Activated B cell treated with CpG ODN at 0.5 μM for 24 hours (primary cell): ENCODE measurements at regions not wholly inside any gene's neighbourhood (a gene's known extent, or its start where the extent isn't known, plus 50 kb on each side); places are given as distances from the start of the nearest gene placed in this dataset.

ENCODE experiments used
- ATAC-seq: fragments of 200-7000 bp; cut with Tn5 transposase; one replicate; pipeline ENCODE4 v1.10.0; 2021; ENCODE audit warnings: low read depth, mild to moderate bottlenecking, moderate library complexity
- CTCF ChIA-PET: fragments of 350-600 bp; sonication (Branson Sonifier 250); formaldehyde crosslinking; loops from one replicate; lab custom pipeline; 2021; ENCODE audit warnings: antibody characterized with exemption; lab: Charles Lee
- POLR2A ChIA-PET: fragments of 350-600 bp; sonication (Branson Sonifier 250); formaldehyde crosslinking; loops from one replicate; lab custom pipeline; 2021; ENCODE audit warnings: antibody characterized with exemption; lab: Charles Lee
- DNase-seq: peaks from one replicate; pipeline ENCODE4 v3.0.0; 2022
- H3K27ac Mint-ChIP-seq: one replicate; pipeline ENCODE4 v1.8.0; 2020; ENCODE audit warnings: mixed read lengths
- H3K27me3 Mint-ChIP-seq: one replicate; pipeline ENCODE4 v1.8.0; 2021; ENCODE audit warnings: mixed read lengths
- H3K36me3 Mint-ChIP-seq: one replicate; pipeline ENCODE4 v1.8.0; 2021; ENCODE audit warnings: low read depth, mixed read lengths
- H3K4me1 Mint-ChIP-seq: one replicate; pipeline ENCODE4 v1.8.0; 2021; ENCODE audit warnings: mixed read lengths
- H3K4me3 Mint-ChIP-seq: one replicate; pipeline ENCODE4 v1.8.0; 2020; ENCODE audit warnings: mild to moderate bottlenecking, mixed read lengths
- H3K9me3 Mint-ChIP-seq: one replicate; pipeline ENCODE4 v1.8.0; 2020; ENCODE audit warnings: mixed read lengths
- CTCF ChIP-seq: fragments of 200-600 bp; IDR thresholded peaks from one replicate; pipeline ENCODE4 v1.8.0; 2022; ENCODE audit warnings: antibody characterized with exemption, mild to moderate bottlenecking
- intact Hi-C: fragments of 100-400 bp; cut with micrococcal nuclease; formaldehyde crosslinking; loops from one replicate; pipeline ENCODE4 v1.15.1; 2024

- Mint-ChIP-seq H3K9me3 (no peaks in the 10 kb centered on the region), H3K36me3 (no peaks in the 10 kb centered on the region), H3K27me3 (no peaks in the 10 kb centered on the region), H3K4me1 (peaks cover 11% of the 10 kb centered on the region), H3K27ac (no peak overlapping the region), H3K4me3 (no peak overlapping the region)
- POLR2A ChIA-PET = no interaction called here
- no peak for ATAC-seq
- DNase-seq = no peak
- TF ChIP-seq CTCF = no peak
- intact Hi-C loops = no loop called here
- CTCF ChIA-PET = no interaction called here
Measured at GRCh38 chr1:83701355-83701754, 297.6 kb downstream of the TTLL7 start.

- POLR2A ChIA-PET = no interaction called here
- CTCF ChIA-PET = no interaction called here
- no peaks in the 10 kb centered on the region for H3K9me3 Mint-ChIP-seq
- ATAC-seq (no peak), DNase-seq (no peak)
- H3K27ac Mint-ChIP-seq = no peak overlapping the region
- intact Hi-C loops = no loop called here
- no peaks in the 10 kb centered on the region for H3K36me3 Mint-ChIP-seq
- no peak overlapping the region for H3K4me3 Mint-ChIP-seq
- H3K4me1 Mint-ChIP-seq = peaks cover 25% of the 10 kb centered on the region
- H3K27me3 Mint-ChIP-seq = no peaks in the 10 kb centered on the region
- TF ChIP-seq CTCF = no peak
Measured at GRCh38 chr1:83698644-83699043, 300.3 kb downstream of the TTLL7 start.

- DNase-seq (no peak), ATAC-seq (no peak)
- CTCF ChIA-PET = interaction anchor here (1.0 kb wide), 1 partner anchor 8 kb away, joined by 4 read pairs; no protein-coding TSS in a partner anchor
- POLR2A ChIA-PET = no interaction called here
- intact Hi-C loops = no loop called here
- H3K4me3 Mint-ChIP-seq = no peak overlapping the region
- H3K27me3 Mint-ChIP-seq = no peaks in the 10 kb centered on the region
- no peak for TF ChIP-seq CTCF
- no peak overlapping the region for H3K27ac Mint-ChIP-seq
- no peaks in the 10 kb centered on the region for H3K9me3 Mint-ChIP-seq
- no peaks in the 10 kb centered on the region for H3K36me3 Mint-ChIP-seq
- H3K4me1 Mint-ChIP-seq = peaks cover 31% of the 10 kb centered on the region
Measured at GRCh38 chr1:83697961-83698360, 301.0 kb downstream of the TTLL7 start.

GRCh38 chr1:83697220-83697619, 301.7 kb downstream of the TTLL7 start:
- ChIA-PET POLR2A (interaction anchor here (0.6 kb wide), 1 partner anchor 99 kb away, joined by 4 read pairs; no protein-coding TSS in a partner anchor), CTCF (interaction anchor here (1.0 kb wide), 1 partner anchor 9 kb away, joined by 4 read pairs; no protein-coding TSS in a partner anchor)
- intact Hi-C loops = no loop called here
- no peaks in the 10 kb centered on the region for H3K9me3 Mint-ChIP-seq
- peaks cover 2% of the 10 kb centered on the region for H3K27me3 Mint-ChIP-seq
- no peak overlapping the region for H3K4me3 Mint-ChIP-seq
- peaks cover 39% of the 10 kb centered on the region for H3K4me1 Mint-ChIP-seq
- H3K36me3 Mint-ChIP-seq = no peaks in the 10 kb centered on the region
- H3K27ac Mint-ChIP-seq = no peak overlapping the region
- ATAC-seq (no peak), DNase-seq (no peak)
- no peak for TF ChIP-seq CTCF

- intact Hi-C loops = loop anchor here (5.0 kb wide), 2 partner anchors 68 to 163 kb away; no protein-coding TSS in a partner anchor
- H3K4me1 Mint-ChIP-seq = peaks cover 51% of the 10 kb centered on the region
- no peaks in the 10 kb centered on the region for H3K36me3 Mint-ChIP-seq
Measured at GRCh38 chr1:83694449-83694848, 304.5 kb downstream of the TTLL7 start.

More at GRCh38 chr1:83694449-83694848, 304.5 kb downstream of the TTLL7 start:
- peaks cover 4% of the 10 kb centered on the region for H3K27me3 Mint-ChIP-seq
- ATAC-seq (no peak), DNase-seq (no peak)
- TF ChIP-seq CTCF = no peak
- H3K27ac Mint-ChIP-seq = no peak overlapping the region
- H3K9me3 Mint-ChIP-seq = peaks cover under 1% of the 10 kb centered on the region
- no peak overlapping the region for H3K4me3 Mint-ChIP-seq
- POLR2A ChIA-PET = no interaction called here
- CTCF ChIA-PET = no interaction called here
